ENCODE measurements at regions not wholly inside any gene's neighbourhood (a gene's known extent, or its start where the extent isn't known, plus 50 kb on each side); places are given as distances from the start of the nearest gene placed in this dataset.
"Not testable (repeated sequence)": the region's sequence is repeated elsewhere in the genome, so short reads cannot be mapped to it uniquely, and the experiment has no call there.

- DNase-seq (ENCODE audit: low read depth) = no peak
Observed at GRCh38 chr5:43926923-43927322, 323.9 kb downstream of the NNT start.

GRCh38 chr5:43920422-43920821, 317.4 kb downstream of the NNT start:
- no peak for DNase-seq (ENCODE audit: low read depth)

GRCh38 chr5:43917925-43918324, 314.9 kb downstream of the NNT start:
- no peak for DNase-seq (ENCODE audit: low read depth)

GRCh38 chr5:43903129-43903528, 300.1 kb downstream of the NNT start:
- DNase-seq (ENCODE audit: low read depth) = no peak

GRCh38 chr5:43900974-43901373, 298.0 kb downstream of the NNT start:
- no peak for DNase-seq (ENCODE audit: low read depth)

- no peak for DNase-seq (ENCODE audit: low read depth)
Observed at GRCh38 chr5:43895876-43896275, 292.9 kb downstream of the NNT start.

GRCh38 chr5:43893951-43894684, 291.1 kb downstream of the NNT start:
- DNase-seq (ENCODE audit: low read depth) = no peak

DNA sequence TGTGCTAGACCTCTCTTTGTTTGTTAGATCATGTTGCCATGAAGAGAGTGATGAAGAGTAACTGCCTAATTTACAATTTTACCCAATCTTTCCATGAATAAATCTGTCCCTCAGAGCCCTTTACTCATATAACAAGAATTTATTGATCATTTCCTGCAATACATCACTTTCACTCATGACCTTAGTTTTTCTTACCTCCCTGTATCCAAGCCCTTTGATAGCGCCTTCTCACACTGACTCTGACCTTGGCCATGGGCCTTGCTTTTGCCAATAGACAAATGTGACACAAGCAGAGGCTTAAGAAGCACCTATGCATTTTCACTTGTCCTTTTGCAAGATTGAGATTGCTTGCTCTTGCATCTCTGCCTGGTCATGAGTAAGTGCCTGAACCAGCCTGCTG, 288.1 kb downstream of the NNT start:
- DNase-seq (ENCODE audit: low read depth) = peak; percentile 78

DNA sequence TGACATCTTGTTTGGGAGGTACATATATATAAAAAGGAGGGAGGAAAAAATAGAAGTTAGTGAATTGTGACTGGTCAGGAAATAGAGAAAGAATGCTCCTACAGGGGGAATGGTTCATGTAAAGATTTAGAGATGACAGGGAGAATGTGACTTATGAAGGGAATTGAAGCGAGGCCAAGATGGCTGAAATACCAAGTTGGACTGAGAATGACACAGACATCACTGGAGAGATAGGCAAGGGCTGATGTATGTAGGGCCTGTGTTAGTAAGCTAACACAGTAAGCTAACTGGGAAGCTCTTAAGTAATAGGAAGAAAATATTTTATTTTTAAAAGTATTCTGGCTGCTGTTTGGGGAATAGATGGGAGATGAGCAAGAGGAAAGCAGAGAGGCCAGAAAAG, 286.3 kb downstream of the NNT start:
- no peak for DNase-seq (ENCODE audit: low read depth)

DNA sequence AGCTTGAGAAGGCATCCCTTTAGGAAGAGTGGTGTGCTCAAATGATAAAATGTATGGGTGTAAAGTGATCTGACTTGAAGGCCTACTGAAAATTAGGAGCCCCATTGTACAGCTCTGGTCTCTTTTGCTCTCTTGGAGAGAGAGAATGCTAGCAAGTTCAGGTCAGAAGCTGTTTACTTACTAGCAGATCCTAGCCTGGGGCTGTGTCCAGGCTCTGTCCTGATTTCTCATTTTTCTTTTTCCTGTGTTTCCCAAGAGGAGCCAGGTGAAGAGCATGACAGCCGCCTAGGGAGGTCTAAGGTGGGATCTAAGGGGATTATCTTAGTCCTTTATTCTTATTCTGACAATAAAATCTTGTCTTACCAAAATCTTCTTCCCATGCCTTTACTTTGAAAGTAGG, 272.8 kb downstream of the NNT start:
- DNase-seq (ENCODE audit: low read depth) = no peak

DNA sequence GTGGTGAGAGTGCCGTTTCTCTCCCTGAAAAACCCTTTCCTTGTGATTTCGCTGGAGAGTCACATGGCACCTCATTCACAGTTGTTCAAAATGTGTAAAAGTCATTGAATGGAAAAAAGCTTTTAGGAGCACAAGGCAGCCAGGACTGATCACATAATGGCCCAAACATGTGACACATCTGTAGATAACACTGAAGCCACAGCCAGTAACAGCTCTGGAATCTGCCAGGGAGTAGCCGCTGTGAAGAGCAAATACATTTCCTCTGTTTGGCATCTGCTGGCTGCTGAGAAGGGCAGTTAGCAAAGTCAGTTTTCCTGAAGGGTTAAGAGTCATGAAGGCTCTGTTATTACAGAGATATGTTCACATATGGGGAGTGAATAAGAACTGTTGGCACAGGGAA, 271.8 kb downstream of the NNT start:
- peak; percentile 68 for DNase-seq (ENCODE audit: low read depth)

- DNase-seq (ENCODE audit: low read depth) = no peak
Observed at GRCh38 chr5:43873791-43874190, 270.8 kb downstream of the NNT start.

- DNase-seq (ENCODE audit: low read depth) = no peak
Observed at GRCh38 chr5:43859309-43859708, 256.3 kb downstream of the NNT start.

DNA sequence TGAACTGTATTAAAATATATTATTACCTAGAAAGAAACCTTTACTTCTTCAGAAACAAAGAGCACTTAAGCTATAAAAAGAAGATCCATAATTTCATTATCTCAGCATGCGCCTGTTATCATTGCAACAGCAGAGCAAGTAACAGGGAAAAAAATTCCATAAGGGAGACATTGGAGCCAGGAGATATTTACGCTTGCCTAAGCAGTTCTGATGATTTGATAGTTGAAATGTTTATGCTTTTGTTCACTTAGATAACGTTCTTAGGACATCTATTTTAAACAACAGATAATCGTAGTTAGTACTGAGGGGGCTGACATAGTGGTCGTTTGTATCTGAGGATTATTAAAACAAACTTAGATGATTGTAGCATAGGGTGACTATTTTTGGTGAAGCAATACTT, 252.5 kb downstream of the NNT start:
- no peak for DNase-seq (ENCODE audit: low read depth)

- no peak for DNase-seq (ENCODE audit: low read depth)
Observed at GRCh38 chr5:43854697-43855292, 251.8 kb downstream of the NNT start.

GRCh38 chr5:43852279-43852678, 249.3 kb downstream of the NNT start:
- no peak for DNase-seq (ENCODE audit: low read depth)

- no peak for DNase-seq (ENCODE audit: low read depth)
Observed at GRCh38 chr5:43851741-43852140, 248.8 kb downstream of the NNT start.

DNA sequence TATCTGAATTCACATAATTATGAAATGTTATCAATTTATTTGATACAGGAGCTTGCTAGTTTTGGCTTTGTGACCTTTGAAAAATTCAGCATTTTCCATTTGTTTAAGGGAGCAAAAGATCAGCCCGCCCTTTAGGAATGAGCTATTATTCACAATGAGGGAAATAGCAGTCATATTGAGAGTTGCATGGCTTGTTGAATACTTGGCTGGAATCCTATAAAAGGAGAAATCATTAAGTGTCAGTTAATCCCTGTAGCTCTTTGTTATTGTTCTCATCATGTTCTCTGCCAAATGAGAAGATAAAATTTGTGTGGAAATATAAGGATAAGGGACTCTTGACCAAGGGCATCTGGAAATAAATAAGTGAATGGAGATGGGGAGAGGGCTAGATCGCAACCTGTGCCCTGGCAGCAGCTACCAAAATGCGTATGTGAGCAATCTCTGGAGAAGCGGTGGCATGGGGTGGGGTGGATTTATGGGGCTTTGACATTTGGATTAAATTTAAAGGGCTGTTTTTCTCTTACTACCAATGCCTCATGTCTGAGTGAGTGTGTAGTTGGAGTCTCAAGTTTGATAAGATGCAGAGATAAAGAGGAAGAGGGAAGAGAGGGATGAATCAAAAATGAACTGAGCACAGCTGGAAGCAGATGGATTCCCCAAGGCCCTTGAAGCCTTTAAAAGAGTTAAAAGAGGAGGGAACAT, 237.6 kb downstream of the NNT start:
- no peak for DNase-seq (ENCODE audit: low read depth)

DNA sequence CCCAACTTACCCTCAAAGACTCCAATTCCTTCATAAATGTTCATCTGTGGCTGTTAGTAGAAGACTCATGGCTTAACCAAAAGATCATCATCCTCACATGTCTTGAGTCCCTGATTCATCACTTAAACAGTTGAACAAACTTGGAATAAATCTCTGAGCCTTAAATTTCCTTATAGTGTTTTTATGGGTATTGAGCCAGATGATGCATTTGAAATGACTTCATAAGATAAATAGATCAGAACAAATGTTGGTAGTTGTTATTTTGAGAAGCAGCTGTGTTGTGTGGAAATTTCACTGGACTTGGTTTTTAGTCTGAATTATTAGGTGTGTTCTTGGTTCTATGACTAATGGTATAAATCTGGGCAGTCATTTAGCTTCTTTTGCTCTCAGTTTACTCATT, 236.2 kb downstream of the NNT start:
- DNase-seq (ENCODE audit: low read depth) = peak; percentile 98

DNA sequence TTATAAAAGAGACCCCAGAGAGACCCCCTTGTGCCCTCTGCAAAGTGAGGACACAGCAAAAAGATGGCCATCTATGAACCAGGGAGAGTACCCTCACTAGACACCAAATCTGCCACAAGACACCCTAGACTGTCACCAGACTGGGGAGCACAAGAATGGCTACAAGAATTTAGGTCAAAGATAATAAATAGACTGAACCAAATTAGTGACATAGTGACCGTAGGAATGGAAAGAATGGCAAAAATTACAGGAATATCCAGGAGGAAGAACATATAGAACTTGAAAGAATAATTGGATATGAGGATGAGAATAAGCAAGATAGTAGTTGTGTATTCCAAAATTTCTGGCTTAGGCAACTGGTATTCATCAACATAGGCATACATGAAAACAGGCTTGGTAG, 235.0 kb downstream of the NNT start:
- DNase-seq (ENCODE audit: low read depth) = no peak

- no peak for DNase-seq (ENCODE audit: low read depth)
Observed at GRCh38 chr5:43837091-43837490, 234.1 kb downstream of the NNT start.

GRCh38 chr5:43833961-43834360, 231.0 kb downstream of the NNT start:
- DNase-seq (ENCODE audit: low read depth) = no peak

GRCh38 chr5:43824325-43824964, 221.5 kb downstream of the NNT start:
- DNase-seq (ENCODE audit: low read depth) = not testable (repeated sequence)
